Islet of Langerhans (tissue), 1 donor: ENCODE measurements at regions not wholly inside any gene's neighbourhood (a gene's known extent, or its start where the extent isn't known, plus 50 kb on each side); places are given as distances from the start of the nearest gene placed in this dataset.
"Not testable (repeated sequence)": the region's sequence is repeated elsewhere in the genome, so short reads cannot be mapped to it uniquely, and the experiment has no call there.

Source experiments
- FAIRE-seq: peaks from one replicate; lab custom pipeline; 2011; peaks lifted over from hg19 to GRCh38; lab: Jason Lieb, UNC

- FAIRE-seq = no peak
Measured at GRCh38 chr18:1045658-1046057, 141.0 kb downstream of the ADCYAP1 start.

- FAIRE-seq = no peak
Measured at GRCh38 chr18:1047406-1047805, 142.7 kb downstream of the ADCYAP1 start.

GRCh38 chr18:1048032-1048431, 143.4 kb downstream of the ADCYAP1 start:
- no peak for FAIRE-seq

- peak; percentile 5 for FAIRE-seq
Measured at GRCh38 chr18:1049173-1049572, 144.5 kb downstream of the ADCYAP1 start.

- no peak for FAIRE-seq
Measured at GRCh38 chr18:1050012-1050657, 145.5 kb downstream of the ADCYAP1 start.

- FAIRE-seq = no peak
Measured at GRCh38 chr18:1052301-1052700, 147.6 kb downstream of the ADCYAP1 start.

GRCh38 chr18:1053331-1054315, 149.0 kb downstream of the ADCYAP1 start:
- FAIRE-seq = no peak

GRCh38 chr18:1056404-1056803, 151.7 kb downstream of the ADCYAP1 start:
- FAIRE-seq = no peak

- no peak for FAIRE-seq
Measured at GRCh38 chr18:1057367-1057766, 152.7 kb downstream of the ADCYAP1 start.

- FAIRE-seq = no peak
Measured at GRCh38 chr18:1062588-1062987, 157.9 kb downstream of the ADCYAP1 start.

GRCh38 chr18:1075322-1075721, 170.7 kb downstream of the ADCYAP1 start:
- FAIRE-seq = peak; percentile 91

GRCh38 chr18:1075876-1076275, 171.2 kb downstream of the ADCYAP1 start:
- no peak for FAIRE-seq

GRCh38 chr18:1078301-1078700, 173.6 kb downstream of the ADCYAP1 start:
- FAIRE-seq = no peak

- not testable (repeated sequence) for FAIRE-seq
Measured at GRCh38 chr18:1083675-1084074, 179.0 kb downstream of the ADCYAP1 start.

GRCh38 chr18:1090758-1091157, 186.1 kb downstream of the ADCYAP1 start:
- FAIRE-seq = no peak

- FAIRE-seq = no peak
Measured at GRCh38 chr18:1092228-1092627, 187.6 kb downstream of the ADCYAP1 start.

- no peak for FAIRE-seq
Measured at GRCh38 chr18:1094409-1094808, 189.7 kb downstream of the ADCYAP1 start.

- FAIRE-seq = not testable (repeated sequence)
Measured at GRCh38 chr18:1097991-1098735, 193.5 kb downstream of the ADCYAP1 start.

GRCh38 chr18:1102848-1103247, 198.2 kb downstream of the ADCYAP1 start:
- no peak for FAIRE-seq

GRCh38 chr18:1103537-1103936, 198.9 kb downstream of the ADCYAP1 start:
- no peak for FAIRE-seq

- no peak for FAIRE-seq
Measured at GRCh38 chr18:1104181-1104881, 199.7 kb downstream of the ADCYAP1 start.

- no peak for FAIRE-seq
Measured at GRCh38 chr18:1124495-1124894, 219.8 kb downstream of the ADCYAP1 start.
